Panc1 (cell line): ENCODE measurements at regions not wholly inside any gene's neighbourhood (a gene's known extent, or its start where the extent isn't known, plus 50 kb on each side); places are given as distances from the start of the nearest gene placed in this dataset.

Experiments
- ATAC-seq: fragments of 200-7000 bp; cut with Tn5 transposase; 2 replicates; pipeline ENCODE4 v1.9.1; 2020; ENCODE audit warnings: mild to moderate bottlenecking, moderate library complexity
- BruUV-seq: library from RNA; stranded (reverse); fragments of 400-500 nt; replicated peaks from 2 replicates; lab custom pipeline; 2021; lab: Mats Ljungman, UMichigan
- CTCF ChIA-PET: fragments of 300-600 bp; sonication (Branson Sonifier 250); formaldehyde crosslinking; loops from one replicate; lab custom pipeline; 2022; ENCODE audit warnings: antibody characterized with exemption; lab: Charles Lee
- POLR2A ChIA-PET: fragments of 300-600 bp; sonication (Branson Sonifier 250); formaldehyde crosslinking; loops from one replicate; lab custom pipeline; 2022; ENCODE audit warnings: antibody characterized with exemption; lab: Charles Lee
- DNase-seq: peaks from one replicate; pipeline ENCODE4 v3.0.0-alpha.2; 2010; ENCODE audit warnings: low read depth, low spot score
- H3K27ac ChIP-seq: 2 replicates; pipeline ENCODE4 v1.5.1; 2011; ENCODE audit warnings: mild to moderate bottlenecking, low read length, inconsistent platforms
- H3K27me3 ChIP-seq: fragments of 200-500 bp; sonication (Bioruptor generic); 2 replicates; pipeline ENCODE4 v1.6.0; 2014; ENCODE audit warnings: low read length, inconsistent platforms; ENCODE audit not compliant: control insufficient read depth, insufficient read depth
- H3K36me3 ChIP-seq: fragments of 200-500 bp; sonication (Bioruptor generic); 2 replicates; pipeline ENCODE4 v1.5.1; 2014; ENCODE audit warnings: inconsistent platforms, mild to moderate bottlenecking, low read length, moderate library complexity; ENCODE audit not compliant: control insufficient read depth, insufficient read depth
- H3K4me1 ChIP-seq: 2 replicates; pipeline ENCODE4 v1.5.1; 2011; ENCODE audit warnings: inconsistent platforms, mild to moderate bottlenecking, low read length, moderate library complexity; ENCODE audit not compliant: control insufficient read depth, insufficient read depth
- H3K4me3 ChIP-seq, 2 experiments: 2 replicates each; pipeline ENCODE4 v1.5.1; 2011 to 2012; ENCODE audit warnings: low read depth in 2 of 2, low read length in 2 of 2, mild to moderate bottlenecking in 2 of 2, inconsistent platforms in 1 of 2, moderate library complexity in 1 of 2
- H3K9me3 ChIP-seq: fragments of 200-500 bp; sonication (Bioruptor generic); 2 replicates; pipeline ENCODE4 v1.5.1; 2014; ENCODE audit warnings: low read depth, mild to moderate bottlenecking, inconsistent platforms, low read length, moderate library complexity; ENCODE audit not compliant: control insufficient read depth, insufficient read depth
- CTCF ChIP-seq: fragments of 450-650 bp; IDR thresholded peaks from 2 replicates; pipeline ENCODE4 v1.5.1; 2017; ENCODE audit warnings: mild to moderate bottlenecking
- POLR2AphosphoS5 ChIP-seq: IDR thresholded peaks from 2 replicates; pipeline ENCODE4 v1.6.1; 2012; ENCODE audit warnings: mild to moderate bottlenecking, low read depth, low read length, moderate library complexity
- SIN3A ChIP-seq: IDR thresholded peaks from 2 replicates; pipeline ENCODE4 v1.6.1; 2012; ENCODE audit warnings: low read depth, mild to moderate bottlenecking, low read length, moderate library complexity, borderline replicate concordance; ENCODE audit not compliant: insufficient read depth
- TCF7L2 ChIP-seq: IDR thresholded peaks from 2 replicates; pipeline ENCODE4 v1.6.1; 2011; ENCODE audit warnings: mild to moderate bottlenecking, low read depth, low read length, inconsistent platforms
- in situ Hi-C: cut with HindIII; loops from 2 replicates; pipeline ENCODE4 v1.10.0; 2016; ENCODE audit warnings: low sequenced_read_pairs, low pct_unique_long_range_greater_than_20kb
- intact Hi-C: fragments of 100-400 bp; cut with micrococcal nuclease; formaldehyde crosslinking; loops from one replicate; pipeline ENCODE4 v1.10.0; 2022; ENCODE audit not compliant: unreplicated experiment
- TF ChIP-seq, protein P1 (sequence below), 2 experiments: IDR thresholded peaks; 2 replicates each; pipeline ENCODE4 v1.6.1; 2011 to 2012; ENCODE audit warnings: low read depth in 2 of 2, control low read depth in 1 of 2, low read length in 1 of 2, mild to moderate bottlenecking in 1 of 2, moderate library complexity in 1 of 2; ENCODE audit not compliant: insufficient read depth in 1 of 2

- DNase-seq: no peak
- BruUV-seq: no TSS peak
- H3K27ac ChIP-seq: no peak overlapping the region
- no peaks in the 10 kb centered on the region for H3K36me3 ChIP-seq
- in situ Hi-C loops: no loop called here
- ChIA-PET CTCF (no interaction called here), POLR2A (no interaction called here)
- no peaks in the 10 kb centered on the region for H3K9me3 ChIP-seq
- no peak overlapping the region for H3K4me3 ChIP-seq
- no peak for ATAC-seq
- TF ChIP-seq, protein P1, sequence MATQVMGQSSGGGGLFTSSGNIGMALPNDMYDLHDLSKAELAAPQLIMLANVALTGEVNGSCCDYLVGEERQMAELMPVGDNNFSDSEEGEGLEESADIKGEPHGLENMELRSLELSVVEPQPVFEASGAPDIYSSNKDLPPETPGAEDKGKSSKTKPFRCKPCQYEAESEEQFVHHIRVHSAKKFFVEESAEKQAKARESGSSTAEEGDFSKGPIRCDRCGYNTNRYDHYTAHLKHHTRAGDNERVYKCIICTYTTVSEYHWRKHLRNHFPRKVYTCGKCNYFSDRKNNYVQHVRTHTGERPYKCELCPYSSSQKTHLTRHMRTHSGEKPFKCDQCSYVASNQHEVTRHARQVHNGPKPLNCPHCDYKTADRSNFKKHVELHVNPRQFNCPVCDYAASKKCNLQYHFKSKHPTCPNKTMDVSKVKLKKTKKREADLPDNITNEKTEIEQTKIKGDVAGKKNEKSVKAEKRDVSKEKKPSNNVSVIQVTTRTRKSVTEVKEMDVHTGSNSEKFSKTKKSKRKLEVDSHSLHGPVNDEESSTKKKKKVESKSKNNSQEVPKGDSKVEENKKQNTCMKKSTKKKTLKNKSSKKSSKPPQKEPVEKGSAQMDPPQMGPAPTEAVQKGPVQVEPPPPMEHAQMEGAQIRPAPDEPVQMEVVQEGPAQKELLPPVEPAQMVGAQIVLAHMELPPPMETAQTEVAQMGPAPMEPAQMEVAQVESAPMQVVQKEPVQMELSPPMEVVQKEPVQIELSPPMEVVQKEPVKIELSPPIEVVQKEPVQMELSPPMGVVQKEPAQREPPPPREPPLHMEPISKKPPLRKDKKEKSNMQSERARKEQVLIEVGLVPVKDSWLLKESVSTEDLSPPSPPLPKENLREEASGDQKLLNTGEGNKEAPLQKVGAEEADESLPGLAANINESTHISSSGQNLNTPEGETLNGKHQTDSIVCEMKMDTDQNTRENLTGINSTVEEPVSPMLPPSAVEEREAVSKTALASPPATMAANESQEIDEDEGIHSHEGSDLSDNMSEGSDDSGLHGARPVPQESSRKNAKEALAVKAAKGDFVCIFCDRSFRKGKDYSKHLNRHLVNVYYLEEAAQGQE (IDR thresholded peaks at IDR 0.05; ENCODE audit: insufficient read depth in 1 of 2, low read depth in 2 of 2, low read length in 1 of 2): no peak
- TF ChIP-seq CTCF (no peak), TCF7L2 (no peak), SIN3A (no peak), POLR2AphosphoS5 (no peak)
- H3K27me3 ChIP-seq: no peaks in the 10 kb centered on the region
- intact Hi-C loops: no loop called here
- no peaks in the 10 kb centered on the region for H3K4me1 ChIP-seq
These were observed 129.5 kb upstream of the SLC10A2 start for GRCh38 chr13:103195762-103196161.

DNA sequence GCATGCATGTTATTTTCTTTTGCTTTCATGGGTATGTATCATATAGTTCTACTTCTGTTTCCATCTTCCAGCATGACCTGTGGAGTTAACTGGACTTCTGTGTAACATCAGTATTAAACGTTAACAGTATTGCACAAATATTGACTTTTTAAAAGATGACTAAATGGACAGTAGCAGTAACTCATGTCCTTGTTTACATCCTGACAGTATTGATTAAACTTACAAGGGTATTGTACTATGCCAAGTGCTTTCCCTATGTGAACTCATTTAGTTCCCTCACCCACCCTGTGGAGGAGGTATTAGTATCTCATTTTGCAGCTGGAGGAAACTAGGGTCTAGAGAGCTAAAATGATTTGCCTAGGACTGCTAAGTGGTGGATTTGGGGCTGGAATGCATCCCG, 128.7 kb upstream of the SLC10A2 start:
- Histone ChIP-seq H3K4me3 (no peak overlapping the region), H3K4me1 (no peaks in the 10 kb centered on the region), H3K27ac (no peak overlapping the region), H3K27me3 (no peaks in the 10 kb centered on the region), H3K36me3 (no peaks in the 10 kb centered on the region), H3K9me3 (no peaks in the 10 kb centered on the region)
- in situ Hi-C loops (no loop called here), intact Hi-C loops (no loop called here)
- CTCF ChIA-PET: no interaction called here
- POLR2A ChIA-PET: no interaction called here
- no TSS peak for BruUV-seq
- TF ChIP-seq CTCF (no peak), POLR2AphosphoS5 (no peak), SIN3A (no peak), TCF7L2 (no peak)
- TF ChIP-seq, protein P1 (IDR thresholded peaks at IDR 0.05; ENCODE audit: insufficient read depth in 1 of 2, low read depth in 2 of 2, low read length in 1 of 2): no peak
- ATAC-seq (no peak), DNase-seq (no peak)
